ENCODE measurements at regions not wholly inside any gene's neighbourhood (a gene's known extent, or its start where the extent isn't known, plus 50 kb on each side); places are given as distances from the start of the nearest gene placed in this dataset.

GRCh38 chr15:87365186-87365585, 891.4 kb downstream of the NTRK3 start:
- H3K4me3 Mint-ChIP-seq (ENCODE audit: low read depth, unreplicated experiment): no peak overlapping the region
- no peaks in the 10 kb centered on the region for H3K36me3 Mint-ChIP-seq (ENCODE audit: insufficient read depth, unreplicated experiment)
- no peak overlapping the region for H3K27ac Mint-ChIP-seq (ENCODE audit: unreplicated experiment)
- no peak for DNase-seq
- intact Hi-C loops (cut with micrococcal nuclease; ENCODE audit: unreplicated experiment): no loop called here
- H3K4me1 Mint-ChIP-seq (ENCODE audit: low read depth, unreplicated experiment): no peaks in the 10 kb centered on the region
- H3K9me3 Mint-ChIP-seq (ENCODE audit: low read depth, unreplicated experiment): peaks cover 13% of the 10 kb centered on the region
- CTCF ChIA-PET: no interaction called here
- TF ChIP-seq, protein P1, sequence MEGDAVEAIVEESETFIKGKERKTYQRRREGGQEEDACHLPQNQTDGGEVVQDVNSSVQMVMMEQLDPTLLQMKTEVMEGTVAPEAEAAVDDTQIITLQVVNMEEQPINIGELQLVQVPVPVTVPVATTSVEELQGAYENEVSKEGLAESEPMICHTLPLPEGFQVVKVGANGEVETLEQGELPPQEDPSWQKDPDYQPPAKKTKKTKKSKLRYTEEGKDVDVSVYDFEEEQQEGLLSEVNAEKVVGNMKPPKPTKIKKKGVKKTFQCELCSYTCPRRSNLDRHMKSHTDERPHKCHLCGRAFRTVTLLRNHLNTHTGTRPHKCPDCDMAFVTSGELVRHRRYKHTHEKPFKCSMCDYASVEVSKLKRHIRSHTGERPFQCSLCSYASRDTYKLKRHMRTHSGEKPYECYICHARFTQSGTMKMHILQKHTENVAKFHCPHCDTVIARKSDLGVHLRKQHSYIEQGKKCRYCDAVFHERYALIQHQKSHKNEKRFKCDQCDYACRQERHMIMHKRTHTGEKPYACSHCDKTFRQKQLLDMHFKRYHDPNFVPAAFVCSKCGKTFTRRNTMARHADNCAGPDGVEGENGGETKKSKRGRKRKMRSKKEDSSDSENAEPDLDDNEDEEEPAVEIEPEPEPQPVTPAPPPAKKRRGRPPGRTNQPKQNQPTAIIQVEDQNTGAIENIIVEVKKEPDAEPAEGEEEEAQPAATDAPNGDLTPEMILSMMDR (IDR thresholded peaks at IDR 0.05; ENCODE audit: unreplicated experiment): no peak
- H3K27me3 Mint-ChIP-seq (ENCODE audit: unreplicated experiment): no peaks in the 10 kb centered on the region
- BruUV-seq (replicated peaks): no TSS peak

GRCh38 chr15:87362531-87362930, 894.0 kb downstream of the NTRK3 start:
- Mint-ChIP-seq H3K9me3 (ENCODE audit: low read depth, unreplicated experiment) (peaks cover 8% of the 10 kb centered on the region), H3K4me1 (ENCODE audit: low read depth, unreplicated experiment) (no peaks in the 10 kb centered on the region), H3K4me3 (ENCODE audit: low read depth, unreplicated experiment) (no peak overlapping the region), H3K27ac (ENCODE audit: unreplicated experiment) (no peak overlapping the region), H3K36me3 (ENCODE audit: insufficient read depth, unreplicated experiment) (no peaks in the 10 kb centered on the region), H3K27me3 (ENCODE audit: unreplicated experiment) (no peaks in the 10 kb centered on the region)
- no peak for DNase-seq
- CTCF ChIA-PET: no interaction called here
- TF ChIP-seq, protein P1 (IDR thresholded peaks at IDR 0.05; ENCODE audit: unreplicated experiment): no peak
- intact Hi-C loops (cut with micrococcal nuclease; ENCODE audit: unreplicated experiment): no loop called here
- BruUV-seq (replicated peaks): no TSS peak

DNA sequence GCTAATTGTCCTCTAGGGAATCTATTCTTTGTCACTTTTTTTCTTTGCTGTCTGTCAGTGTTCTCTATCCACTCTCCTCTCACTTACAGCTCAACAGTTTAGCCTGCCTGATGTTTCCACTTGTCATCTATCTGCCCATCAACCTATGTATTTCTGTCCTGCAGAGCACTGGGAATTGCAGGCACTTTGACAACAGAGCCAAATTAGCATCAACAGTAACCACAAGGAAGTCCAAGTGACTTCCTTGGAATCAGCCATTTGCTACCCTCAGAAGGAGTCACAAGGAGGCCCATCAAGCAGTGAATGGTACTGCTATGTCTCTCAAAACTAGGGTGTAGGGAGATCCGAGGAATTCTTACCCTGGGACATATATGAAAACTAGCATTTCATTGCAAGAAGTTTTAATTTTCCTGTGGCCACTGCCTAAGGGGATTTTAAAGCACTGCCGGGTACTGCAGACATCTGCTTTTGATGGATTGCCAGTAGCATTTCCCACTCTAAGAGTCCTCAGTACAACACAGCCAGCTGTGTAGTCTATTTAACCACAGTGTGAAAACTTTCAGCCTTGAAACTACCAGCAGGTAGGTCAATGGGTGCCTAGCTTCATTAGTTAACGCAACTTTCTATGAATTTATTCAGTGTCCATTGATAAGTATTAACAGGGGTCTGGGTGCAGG, 898.8 kb downstream of the NTRK3 start:
- Mint-ChIP-seq H3K36me3 (ENCODE audit: insufficient read depth, unreplicated experiment) (no peaks in the 10 kb centered on the region), H3K27ac (ENCODE audit: unreplicated experiment) (no peak overlapping the region), H3K4me3 (ENCODE audit: low read depth, unreplicated experiment) (no peak overlapping the region), H3K27me3 (ENCODE audit: unreplicated experiment) (no peaks in the 10 kb centered on the region), H3K9me3 (ENCODE audit: low read depth, unreplicated experiment) (peaks cover 6% of the 10 kb centered on the region), H3K4me1 (ENCODE audit: low read depth, unreplicated experiment) (no peaks in the 10 kb centered on the region)
- BruUV-seq (replicated peaks): no TSS peak
- no peak for DNase-seq
- TF ChIP-seq, protein P1 (IDR thresholded peaks at IDR 0.05; ENCODE audit: unreplicated experiment): no peak
- intact Hi-C loops (cut with micrococcal nuclease; ENCODE audit: unreplicated experiment): no loop called here
- CTCF ChIA-PET: no interaction called here

DNA sequence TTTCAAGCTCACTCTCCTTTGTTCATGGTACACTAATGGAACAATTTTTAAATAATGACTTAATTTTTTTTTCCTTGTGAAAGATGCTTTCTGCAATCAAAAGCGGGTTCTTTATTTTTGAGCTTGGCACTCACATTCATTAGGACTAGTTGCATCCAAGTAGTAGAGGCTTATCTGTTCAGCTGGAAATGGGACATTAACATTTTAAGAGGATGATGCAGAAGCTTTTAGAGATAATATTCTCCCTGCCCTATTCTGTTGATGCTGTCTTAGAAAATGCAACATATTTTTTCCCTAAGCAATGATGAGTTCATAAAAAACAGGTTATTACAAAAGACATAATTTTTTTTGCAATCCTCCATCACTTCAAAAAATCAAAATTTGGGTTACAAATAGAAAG, 900.6 kb downstream of the NTRK3 start:
- DNase-seq: no peak
- TF ChIP-seq, protein P1 (IDR thresholded peaks at IDR 0.05; ENCODE audit: unreplicated experiment): no peak
- Mint-ChIP-seq H3K27me3 (ENCODE audit: unreplicated experiment) (no peaks in the 10 kb centered on the region), H3K4me1 (ENCODE audit: low read depth, unreplicated experiment) (no peaks in the 10 kb centered on the region), H3K9me3 (ENCODE audit: low read depth, unreplicated experiment) (peaks cover 9% of the 10 kb centered on the region), H3K27ac (ENCODE audit: unreplicated experiment) (no peak overlapping the region), H3K4me3 (ENCODE audit: low read depth, unreplicated experiment) (no peak overlapping the region), H3K36me3 (ENCODE audit: insufficient read depth, unreplicated experiment) (no peaks in the 10 kb centered on the region)
- BruUV-seq (replicated peaks): no TSS peak
- CTCF ChIA-PET: no interaction called here
- intact Hi-C loops (cut with micrococcal nuclease; ENCODE audit: unreplicated experiment): no loop called here
